Dedifferentiated amniotic fluid mesenchymal stem cell (primary cell): ENCODE measurements at regions not wholly inside any gene's neighbourhood (a gene's known extent, or its start where the extent isn't known, plus 50 kb on each side); places are given as distances from the start of the nearest gene placed in this dataset.
"Not testable (repeated sequence)": the region's sequence is repeated elsewhere in the genome, so short reads cannot be mapped to it uniquely, and the experiment has no call there.

ENCODE experiments used
- DNase-seq: peaks from one replicate; pipeline ENCODE4 v3.0.0-alpha.2; 2016; ENCODE audit errors: extremely low spot score

GRCh38 chr6:19603721-19604120 is 233.4 kb upstream of the ID4 start:
- no peak for DNase-seq

GRCh38 chr6:19605624-19606023 is 231.5 kb upstream of the ID4 start:
- DNase-seq = no peak

GRCh38 chr6:19608546-19608945 is 228.6 kb upstream of the ID4 start:
- DNase-seq = no peak

GRCh38 chr6:19609972-19610641 is 227.1 kb upstream of the ID4 start:
- DNase-seq = no peak

- not testable (repeated sequence) for DNase-seq
Measured at GRCh38 chr6:19612672-19613466, 224.3 kb upstream of the ID4 start.

- no peak for DNase-seq
Measured at GRCh38 chr6:19613678-19614077, 223.5 kb upstream of the ID4 start.

- DNase-seq = no peak
Measured at GRCh38 chr6:19616022-19616421, 221.1 kb upstream of the ID4 start.

- DNase-seq = no peak
Measured at GRCh38 chr6:19632230-19632629, 204.9 kb upstream of the ID4 start.

- no peak for DNase-seq
Measured at GRCh38 chr6:19632786-19633185, 204.4 kb upstream of the ID4 start.

- DNase-seq = no peak
Measured at GRCh38 chr6:19635728-19636127, 201.4 kb upstream of the ID4 start.

GRCh38 chr6:19637010-19637409 is 200.2 kb upstream of the ID4 start:
- DNase-seq = no peak

- DNase-seq = no peak
Measured at GRCh38 chr6:19638931-19639330, 198.2 kb upstream of the ID4 start.

GRCh38 chr6:19643287-19643686 is 193.9 kb upstream of the ID4 start:
- DNase-seq = no peak

- no peak for DNase-seq
Measured at GRCh38 chr6:19643713-19644112, 193.5 kb upstream of the ID4 start.

- no peak for DNase-seq
Measured at GRCh38 chr6:19655744-19656143, 181.4 kb upstream of the ID4 start.

- DNase-seq = no peak
Measured at GRCh38 chr6:19660123-19660910, 176.9 kb upstream of the ID4 start.

GRCh38 chr6:19662911-19663310 is 174.3 kb upstream of the ID4 start:
- DNase-seq = no peak

- no peak for DNase-seq
Measured at GRCh38 chr6:19663479-19663878, 173.7 kb upstream of the ID4 start.

GRCh38 chr6:19664050-19664449 is 173.1 kb upstream of the ID4 start:
- no peak for DNase-seq

- no peak for DNase-seq
Measured at GRCh38 chr6:19664878-19665612, 172.1 kb upstream of the ID4 start.

GRCh38 chr6:19665613-19665909 is 171.6 kb upstream of the ID4 start:
- no peak for DNase-seq

- no peak for DNase-seq
Measured at GRCh38 chr6:19668710-19669109, 168.5 kb upstream of the ID4 start.
